GM12872 (cell line): ENCODE measurements at regions not wholly inside any gene's neighbourhood (a gene's known extent, or its start where the extent isn't known, plus 50 kb on each side); places are given as distances from the start of the nearest gene placed in this dataset.

ENCODE experiments used
- TF ChIP-seq, protein P1 (sequence below): IDR thresholded peaks from 3 replicates; pipeline ENCODE4 v1.5.1; 2011; ENCODE audit warnings: low read depth, mild to moderate bottlenecking, low read length, moderate library complexity; ENCODE audit not compliant: insufficient read depth

DNA sequence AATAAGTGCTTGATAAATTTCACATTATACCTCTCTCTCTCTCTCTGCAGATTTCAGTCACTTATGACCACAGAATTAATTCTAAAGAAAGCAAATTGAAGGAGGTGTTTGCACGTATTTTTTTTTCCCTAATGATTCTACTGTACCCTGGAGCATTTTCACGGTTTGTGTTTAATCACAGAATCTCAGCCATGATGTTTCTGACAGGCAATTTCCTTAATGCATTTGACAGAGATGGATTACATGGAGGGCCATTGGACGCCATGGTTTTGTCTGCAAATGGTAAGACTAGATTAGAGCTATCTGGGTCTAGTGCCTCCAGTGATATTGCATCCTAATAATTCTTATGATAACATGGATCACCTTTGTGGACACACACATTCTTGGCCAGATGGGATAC, 147.5 kb upstream of the RBFOX1 start:
- TF ChIP-seq, protein P1, sequence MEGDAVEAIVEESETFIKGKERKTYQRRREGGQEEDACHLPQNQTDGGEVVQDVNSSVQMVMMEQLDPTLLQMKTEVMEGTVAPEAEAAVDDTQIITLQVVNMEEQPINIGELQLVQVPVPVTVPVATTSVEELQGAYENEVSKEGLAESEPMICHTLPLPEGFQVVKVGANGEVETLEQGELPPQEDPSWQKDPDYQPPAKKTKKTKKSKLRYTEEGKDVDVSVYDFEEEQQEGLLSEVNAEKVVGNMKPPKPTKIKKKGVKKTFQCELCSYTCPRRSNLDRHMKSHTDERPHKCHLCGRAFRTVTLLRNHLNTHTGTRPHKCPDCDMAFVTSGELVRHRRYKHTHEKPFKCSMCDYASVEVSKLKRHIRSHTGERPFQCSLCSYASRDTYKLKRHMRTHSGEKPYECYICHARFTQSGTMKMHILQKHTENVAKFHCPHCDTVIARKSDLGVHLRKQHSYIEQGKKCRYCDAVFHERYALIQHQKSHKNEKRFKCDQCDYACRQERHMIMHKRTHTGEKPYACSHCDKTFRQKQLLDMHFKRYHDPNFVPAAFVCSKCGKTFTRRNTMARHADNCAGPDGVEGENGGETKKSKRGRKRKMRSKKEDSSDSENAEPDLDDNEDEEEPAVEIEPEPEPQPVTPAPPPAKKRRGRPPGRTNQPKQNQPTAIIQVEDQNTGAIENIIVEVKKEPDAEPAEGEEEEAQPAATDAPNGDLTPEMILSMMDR, result no peak

DNA sequence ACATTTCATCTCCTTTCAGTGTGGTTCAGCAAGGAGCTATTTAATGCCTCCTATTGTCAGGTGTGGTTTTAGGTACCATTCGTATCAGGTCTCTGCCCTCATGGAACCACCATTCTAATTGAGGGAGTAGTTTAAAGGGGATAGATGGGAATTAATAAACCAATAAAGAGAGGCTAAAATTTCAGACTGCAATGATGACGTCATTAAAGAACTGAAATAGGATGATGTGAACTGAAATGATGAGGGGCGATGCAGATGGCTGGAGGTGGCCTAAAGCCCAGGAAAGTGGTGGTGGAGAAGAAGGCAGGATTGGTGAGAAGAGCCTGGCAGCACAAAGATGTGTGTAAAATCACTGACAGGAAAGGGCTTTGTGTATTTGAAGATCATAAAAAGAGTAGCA, 148.9 kb upstream of the RBFOX1 start:
- TF ChIP-seq, protein P1, result no peak

DNA sequence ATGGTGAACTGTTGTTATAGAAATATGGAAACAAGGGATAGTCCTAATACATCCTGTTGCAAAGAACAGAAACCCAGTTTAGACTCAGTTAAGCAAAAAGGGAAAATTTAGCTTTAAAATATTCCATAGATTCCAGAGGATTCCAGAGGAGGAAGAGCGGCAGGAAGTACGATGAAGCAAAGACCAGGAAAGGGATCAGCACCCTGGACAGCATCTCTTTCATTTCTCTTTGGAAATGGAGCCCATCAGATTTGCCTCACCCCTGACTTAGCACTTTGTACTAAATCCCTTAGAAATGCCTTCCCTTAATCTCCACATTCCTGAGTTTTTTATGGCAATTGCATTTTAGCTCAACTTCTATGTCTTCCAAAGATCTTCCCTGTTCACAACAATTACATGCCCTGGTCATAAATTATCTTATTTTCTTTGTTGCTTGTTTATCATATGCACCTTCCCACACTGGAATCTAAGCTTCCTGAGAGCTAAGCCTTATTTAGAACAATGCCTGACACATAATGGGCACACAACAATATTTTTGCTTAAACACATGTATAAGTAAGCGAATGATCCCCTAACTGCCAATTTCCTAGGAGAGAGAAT, 150.0 kb upstream of the RBFOX1 start:
- TF ChIP-seq, protein P1, result no peak

DNA sequence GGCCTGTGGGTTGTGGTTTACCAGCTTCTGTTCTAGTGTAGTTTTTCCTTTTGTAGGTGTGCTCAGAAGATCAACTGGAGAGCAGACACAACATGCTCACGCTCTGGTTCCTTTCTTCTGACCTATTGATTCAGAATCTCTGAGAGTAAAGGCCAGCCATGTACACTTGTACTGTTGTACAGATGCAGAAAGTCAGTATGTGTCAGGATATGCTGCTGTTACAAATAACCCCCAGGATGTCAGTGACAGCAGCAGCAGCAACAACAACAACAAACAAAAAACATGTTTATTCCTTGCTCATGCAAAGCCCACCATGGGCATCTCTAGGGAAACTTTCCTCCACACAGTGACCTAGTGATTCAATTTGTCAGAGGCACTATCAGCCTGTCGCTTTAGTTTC, 154.8 kb upstream of the RBFOX1 start:
- TF ChIP-seq, protein P1, result no peak

DNA sequence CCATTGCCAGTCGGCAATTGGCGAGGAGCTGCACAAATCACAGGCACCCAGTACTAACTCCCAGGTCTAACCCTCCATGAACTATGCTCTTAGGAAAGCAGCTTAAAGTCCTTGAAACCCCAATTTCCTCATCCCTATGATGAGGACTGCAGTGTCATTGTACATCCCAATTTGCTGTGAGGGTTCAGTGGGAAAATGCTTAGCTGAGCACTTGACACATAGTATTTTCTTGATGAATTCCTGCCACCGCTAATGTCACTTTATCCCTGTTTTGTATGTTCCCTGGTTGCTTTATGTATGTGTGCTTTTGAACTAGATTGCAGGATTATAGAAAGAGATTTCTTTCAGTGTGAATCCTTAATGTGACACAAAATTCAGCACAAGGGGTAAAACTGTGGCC, 161.5 kb upstream of the RBFOX1 start:
- TF ChIP-seq, protein P1, result no peak

DNA sequence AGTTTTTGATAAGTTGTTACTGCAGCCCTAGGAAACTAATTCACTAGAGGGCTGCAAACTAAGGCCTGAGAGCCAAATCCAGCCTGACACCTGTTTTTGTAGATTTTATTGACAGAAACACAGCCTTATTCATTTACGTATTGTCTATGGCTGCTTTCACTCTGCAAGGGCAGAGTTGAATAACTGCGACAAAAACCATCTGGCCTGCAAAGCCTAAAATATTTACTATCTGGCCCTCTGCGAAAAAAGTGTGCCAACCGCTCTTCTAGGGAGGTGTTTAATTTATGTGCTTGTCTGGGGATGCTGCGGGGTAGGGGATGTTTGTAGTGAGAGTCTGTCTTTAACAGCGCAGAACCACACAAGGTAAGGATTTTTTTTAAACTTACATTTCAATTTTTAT, 165.0 kb upstream of the RBFOX1 start:
- TF ChIP-seq, protein P1, result no peak

DNA sequence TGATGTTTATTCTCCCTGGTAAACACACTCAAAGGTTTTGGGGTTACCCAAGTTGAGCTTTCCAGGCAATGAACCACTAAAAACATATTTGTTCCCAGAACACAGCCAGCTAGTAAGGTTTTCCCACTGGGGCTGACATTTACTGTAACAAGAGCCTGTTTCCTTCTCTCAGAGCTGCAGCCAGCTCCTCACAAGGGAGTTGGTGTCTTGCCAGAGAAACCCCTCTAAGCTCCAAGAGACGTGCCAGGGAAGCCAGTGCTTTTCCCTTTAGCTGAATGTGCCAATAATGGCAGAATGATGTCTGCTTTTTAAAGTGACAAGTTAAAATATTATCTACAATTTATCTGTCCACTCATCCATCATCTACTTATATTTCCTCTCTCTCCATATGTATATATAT, 170.8 kb upstream of the RBFOX1 start:
- TF ChIP-seq, protein P1, result no peak
